Kidney (tissue), 13 donors: ENCODE measurements at regions not wholly inside any gene's neighbourhood (a gene's known extent, or its start where the extent isn't known, plus 50 kb on each side); places are given as distances from the start of the nearest gene placed in this dataset.
A peak's percentile ranks its signal among the peaks of the same experiment; 100 is the strongest.
"Not testable (repeated sequence)": the region's sequence is repeated elsewhere in the genome, so short reads cannot be mapped to it uniquely, and the experiment has no call there.

Source experiments
- DNase-seq, 5 donors: peaks; one replicate each; pipeline ENCODE4 v3.0.0-alpha.2; 2013 to 2020
- FAIRE-seq: peaks from 2 replicates; lab custom pipeline; 2012; peaks lifted over from hg19 to GRCh38; lab: Jason Lieb, UNC
- H3K27ac ChIP-seq, 2 donors: one replicate each; pipeline ENCODE4 v1.7.0; 2013; ENCODE audit warnings: low read depth in 2 of 2, low read length in 2 of 2, inconsistent platforms in 1 of 2
- H3K27me3 ChIP-seq: one replicate; pipeline ENCODE4 v1.7.1; 2013; ENCODE audit warnings: low read length, inconsistent platforms; ENCODE audit not compliant: control insufficient read depth, insufficient read depth
- H3K36me3 ChIP-seq, 3 donors: one replicate each; pipeline versions ENCODE4 v1.7.0 to v1.7.1; 2013; ENCODE audit warnings: low read length in 3 of 3, control low read depth in 1 of 3, inconsistent platforms in 1 of 3; ENCODE audit not compliant: insufficient read depth in 3 of 3, control insufficient read depth in 2 of 3
- H3K4me1 ChIP-seq, 3 donors: one replicate each; pipeline versions ENCODE4 v1.7.0 to v1.7.1; 2013; ENCODE audit warnings: low read length in 3 of 3, inconsistent platforms in 1 of 3, low read depth in 1 of 3; ENCODE audit not compliant: control insufficient read depth in 2 of 3, insufficient read depth in 2 of 3
- H3K4me3 ChIP-seq, 3 donors: one replicate each; pipeline versions ENCODE4 v1.7.0 to v1.8.1; 2013; ENCODE audit warnings: low read length in 3 of 3, control low read depth in 1 of 3, inconsistent platforms in 1 of 3
- H3K9ac ChIP-seq, 3 donors: one replicate each; pipeline versions ENCODE4 v1.7.0 to v1.7.1; 2013; ENCODE audit warnings: low read length in 3 of 3, control low read depth in 1 of 3, inconsistent platforms in 1 of 3
- H3K9me3 ChIP-seq, 3 donors: one replicate each; pipeline versions ENCODE4 v1.7.0 to v1.7.1; 2013; ENCODE audit warnings: low read length in 3 of 3, control low read depth in 1 of 3, inconsistent platforms in 1 of 3; ENCODE audit not compliant: control insufficient read depth in 2 of 3, insufficient read depth in 1 of 3
- intact Hi-C: fragments of 100-400 bp; cut with DNase I; formaldehyde crosslinking; loops from one replicate; pipeline ENCODE4 v1.11.1; 2022
- TF ChIP-seq, protein P1 (sequence below): IDR thresholded peaks from 3 replicates; pipeline ENCODE4 v1.5.1; 2012; ENCODE audit warnings: mild to moderate bottlenecking, moderate library complexity, borderline replicate concordance; ENCODE audit not compliant: insufficient read depth; ENCODE audit errors: extremely low read depth
- donor health status: control.
- donor health status: control.
- donor health status: control.
- donor health status: control.
- donor health status: control.
- donor health status: DM: yes; HTN: yes; CAD: no.
- donor health status: Normal renal cell carcinoma (clear cell type).

DNA sequence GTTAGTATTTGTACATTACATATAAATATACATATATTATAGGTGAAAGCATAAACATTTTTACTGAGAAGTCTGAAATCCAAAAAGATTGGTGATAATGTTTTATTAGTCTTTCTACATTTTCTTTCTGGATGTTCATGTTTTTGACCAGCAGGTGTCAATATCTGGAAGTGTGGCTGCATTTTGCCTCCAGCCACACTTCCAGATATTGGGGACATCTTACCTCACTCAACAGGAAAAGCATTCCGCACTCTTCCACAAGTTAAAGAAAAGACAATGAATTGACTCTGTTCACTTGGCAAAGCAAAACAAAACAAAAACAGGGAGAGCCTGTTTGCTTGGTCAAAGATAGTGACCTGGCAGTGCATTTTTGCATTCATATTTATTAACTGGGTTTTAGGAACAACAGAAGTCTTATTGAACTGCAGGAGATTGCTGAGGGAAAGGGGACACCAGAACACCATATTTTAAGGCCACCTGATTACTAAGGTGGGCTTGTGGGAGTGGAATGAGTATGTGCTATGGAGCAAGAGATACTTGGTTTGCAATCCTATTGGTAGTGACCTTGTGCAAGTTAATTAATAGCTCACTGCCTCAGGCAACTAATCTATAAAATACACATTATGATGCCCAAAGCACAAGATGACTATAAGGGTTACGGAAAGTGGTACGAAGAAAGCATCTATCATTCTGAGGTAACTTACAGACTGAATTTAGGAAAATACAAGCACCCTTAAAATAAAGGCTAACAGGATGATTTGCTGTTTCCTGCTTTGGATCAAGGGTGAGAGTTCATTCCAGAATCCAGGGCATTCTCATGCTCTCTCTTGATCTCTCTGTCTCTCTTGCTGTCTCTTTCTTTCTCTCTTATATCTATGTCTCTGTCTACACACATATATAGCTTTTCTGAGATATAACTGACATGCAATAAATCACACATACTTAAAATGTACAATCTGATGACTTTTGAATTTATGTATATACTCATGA, 389.9 kb upstream of the EMCN start:
- intact Hi-C loops = no loop called here
- Histone ChIP-seq H3K27ac (no peak overlapping the region), H3K27me3 (no peaks in the 10 kb centered on the region), H3K4me1 (no peaks in the 10 kb centered on the region), H3K4me3 (no peak overlapping the region), H3K9ac (no peak overlapping the region), H3K36me3 (no peaks in the 10 kb centered on the region), H3K9me3 (no peaks in the 10 kb centered on the region)
- TF ChIP-seq, protein P1, sequence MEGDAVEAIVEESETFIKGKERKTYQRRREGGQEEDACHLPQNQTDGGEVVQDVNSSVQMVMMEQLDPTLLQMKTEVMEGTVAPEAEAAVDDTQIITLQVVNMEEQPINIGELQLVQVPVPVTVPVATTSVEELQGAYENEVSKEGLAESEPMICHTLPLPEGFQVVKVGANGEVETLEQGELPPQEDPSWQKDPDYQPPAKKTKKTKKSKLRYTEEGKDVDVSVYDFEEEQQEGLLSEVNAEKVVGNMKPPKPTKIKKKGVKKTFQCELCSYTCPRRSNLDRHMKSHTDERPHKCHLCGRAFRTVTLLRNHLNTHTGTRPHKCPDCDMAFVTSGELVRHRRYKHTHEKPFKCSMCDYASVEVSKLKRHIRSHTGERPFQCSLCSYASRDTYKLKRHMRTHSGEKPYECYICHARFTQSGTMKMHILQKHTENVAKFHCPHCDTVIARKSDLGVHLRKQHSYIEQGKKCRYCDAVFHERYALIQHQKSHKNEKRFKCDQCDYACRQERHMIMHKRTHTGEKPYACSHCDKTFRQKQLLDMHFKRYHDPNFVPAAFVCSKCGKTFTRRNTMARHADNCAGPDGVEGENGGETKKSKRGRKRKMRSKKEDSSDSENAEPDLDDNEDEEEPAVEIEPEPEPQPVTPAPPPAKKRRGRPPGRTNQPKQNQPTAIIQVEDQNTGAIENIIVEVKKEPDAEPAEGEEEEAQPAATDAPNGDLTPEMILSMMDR = peak; percentile 44
- peak in 1 of 5 donors; percentile 8 for DNase-seq
- FAIRE-seq = peak; percentile 77

DNA sequence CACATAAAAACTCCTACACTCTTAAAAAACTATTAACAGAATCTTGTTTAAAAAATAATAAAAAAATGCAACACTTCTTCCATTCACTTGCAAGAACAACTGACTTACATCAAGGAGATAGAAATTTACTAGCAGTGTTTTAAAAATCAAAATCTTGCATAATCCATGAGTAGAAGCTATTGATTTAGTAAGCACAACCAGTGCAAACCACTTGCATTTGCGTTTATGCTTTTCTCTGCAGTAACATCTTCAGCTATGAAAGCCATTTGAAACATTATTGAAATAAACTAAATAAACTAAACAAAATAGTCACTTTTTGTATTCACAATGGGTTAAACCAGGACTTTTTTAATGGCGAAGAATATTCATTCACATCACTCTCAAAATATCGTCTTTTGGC, 389.2 kb upstream of the EMCN start:
- Histone ChIP-seq H3K27me3 (no peaks in the 10 kb centered on the region), H3K9ac (no peak overlapping the region), H3K9me3 (no peaks in the 10 kb centered on the region), H3K4me3 (no peak overlapping the region), H3K36me3 (no peaks in the 10 kb centered on the region), H3K4me1 (no peaks in the 10 kb centered on the region), H3K27ac (no peak overlapping the region)
- FAIRE-seq (no peak), DNase-seq (no peak)
- TF ChIP-seq, protein P1 = no peak
- intact Hi-C loops = no loop called here

DNA sequence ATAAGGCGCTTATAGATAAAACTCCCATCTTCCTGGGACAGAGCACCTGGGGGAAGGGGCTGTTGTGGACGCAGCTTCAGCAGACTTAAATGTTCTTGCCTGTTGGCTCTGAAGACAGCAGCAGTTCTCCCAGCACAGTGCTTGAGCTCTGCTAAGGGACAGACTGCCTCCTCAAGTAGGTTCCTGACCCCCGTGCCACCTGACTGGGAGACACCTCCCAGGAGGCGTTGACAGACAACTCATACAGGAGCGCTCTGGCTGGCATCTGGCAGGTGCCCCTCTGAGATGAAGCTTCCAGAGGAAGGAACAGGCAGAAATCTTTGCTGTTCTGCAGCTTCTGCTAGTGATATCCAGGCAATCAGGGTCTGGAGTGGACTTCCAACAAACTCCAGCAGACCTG, 383.1 kb upstream of the EMCN start:
- H3K27me3 ChIP-seq, intact Hi-C loops, H3K36me3 ChIP-seq, DNase-seq, H3K4me1 ChIP-seq, FAIRE-seq, H3K9ac ChIP-seq, H3K4me3 ChIP-seq, H3K9me3 ChIP-seq, H3K27ac ChIP-seq: not testable (repeated sequence)

DNA sequence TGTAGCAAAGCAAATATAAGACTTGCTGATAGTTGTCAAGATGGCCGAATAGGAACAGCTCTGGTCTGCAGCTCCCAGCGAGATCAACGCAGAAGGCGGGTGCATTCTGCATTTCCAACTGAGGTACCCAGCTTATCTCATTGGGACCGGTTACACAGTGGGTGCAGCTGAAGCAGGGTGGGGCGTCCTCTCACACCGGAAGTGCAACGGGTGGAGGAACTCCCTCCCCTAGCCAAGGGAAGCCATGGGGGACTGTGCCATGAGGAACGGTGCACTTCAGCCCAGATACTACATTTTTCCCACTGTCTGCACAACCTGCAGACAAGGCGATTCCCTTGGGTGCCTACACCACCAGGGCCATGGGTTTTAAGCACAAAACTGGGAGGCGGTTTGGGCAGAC, 382.3 kb upstream of the EMCN start:
- FAIRE-seq = no peak
- Histone ChIP-seq H3K9ac (no peak overlapping the region), H3K4me3 (no peak overlapping the region), H3K36me3 (no peaks in the 10 kb centered on the region), H3K27me3 (no peaks in the 10 kb centered on the region), H3K27ac (no peak overlapping the region), H3K9me3 (no peaks in the 10 kb centered on the region), H3K4me1 (no peaks in the 10 kb centered on the region)
- TF ChIP-seq, protein P1 = no peak
- no peak for DNase-seq
- intact Hi-C loops = no loop called here
